KOPT-K1 (cell line): ENCODE measurements at regions not wholly inside any gene's neighbourhood (a gene's known extent, or its start where the extent isn't known, plus 50 kb on each side); places are given as distances from the start of the nearest gene placed in this dataset.

Source experiments
- H3K27ac ChIP-seq: fragments of 200-600 bp; sonication (generic); 2 replicates; pipeline ENCODE4 v1.5.1; 2016; ENCODE audit warnings: antibody characterized with exemption, mild to moderate bottlenecking, low read depth, low read length; ENCODE audit not compliant: poor library complexity, severe bottlenecking
- H3K36me3 ChIP-seq: fragments of 200-600 bp; sonication (generic); 2 replicates; pipeline ENCODE4 v1.5.1; 2017; ENCODE audit warnings: antibody characterized with exemption, mild to moderate bottlenecking, low read length, moderate library complexity; ENCODE audit not compliant: insufficient read depth
- H3K9me3 ChIP-seq: fragments of 200-600 bp; sonication (generic); 2 replicates; pipeline ENCODE4 v1.5.1; 2017; ENCODE audit warnings: antibody characterized with exemption, low read length, mild to moderate bottlenecking; ENCODE audit not compliant: insufficient read depth, poor library complexity, severe bottlenecking

GRCh38 chr2:41886145-41886664, 161.6 kb upstream of the PKDCC start:
- Histone ChIP-seq H3K27ac (no peak overlapping the region), H3K9me3 (no peaks in the 10 kb centered on the region)

GRCh38 chr2:41886757-41887156, 161.1 kb upstream of the PKDCC start:
- Histone ChIP-seq H3K9me3 (no peaks in the 10 kb centered on the region), H3K27ac (no peak overlapping the region), H3K36me3 (no peaks in the 10 kb centered on the region)

More at GRCh38 chr2:41886145-41886664, 161.6 kb upstream of the PKDCC start:
- no peaks in the 10 kb centered on the region for H3K36me3 ChIP-seq

GRCh38 chr2:41890341-41890740, 157.5 kb upstream of the PKDCC start:
- Histone ChIP-seq H3K27ac (no peak overlapping the region), H3K9me3 (no peaks in the 10 kb centered on the region), H3K36me3 (no peaks in the 10 kb centered on the region)

GRCh38 chr2:41892476-41892875, 155.3 kb upstream of the PKDCC start:
- H3K9me3 ChIP-seq, result no peaks in the 10 kb centered on the region
- H3K27ac ChIP-seq, result no peak overlapping the region
- H3K36me3 ChIP-seq, result no peaks in the 10 kb centered on the region

- no peaks in the 10 kb centered on the region for H3K9me3 ChIP-seq
- no peaks in the 10 kb centered on the region for H3K36me3 ChIP-seq
- no peak overlapping the region for H3K27ac ChIP-seq
Measured at GRCh38 chr2:41894563-41895333, 153.1 kb upstream of the PKDCC start.

GRCh38 chr2:41895334-41895664, 152.5 kb upstream of the PKDCC start:
- Histone ChIP-seq H3K9me3 (no peaks in the 10 kb centered on the region), H3K27ac (no peak overlapping the region), H3K36me3 (no peaks in the 10 kb centered on the region)

- Histone ChIP-seq H3K27ac (no peak overlapping the region), H3K9me3 (no peaks in the 10 kb centered on the region), H3K36me3 (no peaks in the 10 kb centered on the region)
Measured at GRCh38 chr2:41896186-41896846, 151.5 kb upstream of the PKDCC start.

- Histone ChIP-seq H3K27ac (no peak overlapping the region), H3K9me3 (no peaks in the 10 kb centered on the region), H3K36me3 (no peaks in the 10 kb centered on the region)
Measured at GRCh38 chr2:41899189-41899588, 148.6 kb upstream of the PKDCC start.

GRCh38 chr2:41900101-41900577, 147.7 kb upstream of the PKDCC start:
- Histone ChIP-seq H3K27ac (no peak overlapping the region), H3K9me3 (no peaks in the 10 kb centered on the region), H3K36me3 (no peaks in the 10 kb centered on the region)

- H3K27ac ChIP-seq, result no peak overlapping the region
- no peaks in the 10 kb centered on the region for H3K36me3 ChIP-seq
Measured at GRCh38 chr2:41902897-41903296, 144.9 kb upstream of the PKDCC start.

GRCh38 chr2:41903474-41904135, 144.2 kb upstream of the PKDCC start:
- Histone ChIP-seq H3K9me3 (no peaks in the 10 kb centered on the region), H3K36me3 (no peaks in the 10 kb centered on the region), H3K27ac (no peak overlapping the region)

More at GRCh38 chr2:41902897-41903296, 144.9 kb upstream of the PKDCC start:
- no peaks in the 10 kb centered on the region for H3K9me3 ChIP-seq

- H3K9me3 ChIP-seq, result no peaks in the 10 kb centered on the region
- no peak overlapping the region for H3K27ac ChIP-seq
- H3K36me3 ChIP-seq, result no peaks in the 10 kb centered on the region
Measured at GRCh38 chr2:41904459-41904858, 143.4 kb upstream of the PKDCC start.

- Histone ChIP-seq H3K27ac (no peak overlapping the region), H3K9me3 (no peaks in the 10 kb centered on the region), H3K36me3 (no peaks in the 10 kb centered on the region)
Measured at GRCh38 chr2:41905597-41906337, 142.1 kb upstream of the PKDCC start.

- no peaks in the 10 kb centered on the region for H3K36me3 ChIP-seq
- no peak overlapping the region for H3K27ac ChIP-seq
- H3K9me3 ChIP-seq, result no peaks in the 10 kb centered on the region
Measured at GRCh38 chr2:41906338-41906725, 141.5 kb upstream of the PKDCC start.

- no peaks in the 10 kb centered on the region for H3K36me3 ChIP-seq
- H3K9me3 ChIP-seq, result no peaks in the 10 kb centered on the region
- no peak overlapping the region for H3K27ac ChIP-seq
Measured at GRCh38 chr2:41907141-41907540, 140.7 kb upstream of the PKDCC start.
